Activated naive CD8-positive, alpha-beta T cell treated with anti-CD3 and anti-CD28 coated beads, Interleukin-2, amount 50 U/mL, for 24 hours (primary cell): ENCODE measurements at regions not wholly inside any gene's neighbourhood (a gene's known extent, or its start where the extent isn't known, plus 50 kb on each side); places are given as distances from the start of the nearest gene placed in this dataset.

Source experiments
- ATAC-seq: fragments of 150-1000 bp; cut with Tn5 transposase; one replicate; pipeline ENCODE4 v1.10.0; 2021
- DNase-seq: peaks from one replicate; pipeline ENCODE4 v3.0.0; 2021
- H3K27ac Mint-ChIP-seq: one replicate; pipeline ENCODE4 v1.8.0; 2021; ENCODE audit warnings: mild to moderate bottlenecking, mixed read lengths
- H3K27me3 Mint-ChIP-seq: one replicate; pipeline ENCODE4 v1.8.0; 2021; ENCODE audit warnings: mixed read lengths
- H3K36me3 Mint-ChIP-seq: one replicate; pipeline ENCODE4 v1.8.0; 2021; ENCODE audit warnings: low read depth, mixed read lengths
- H3K4me1 Mint-ChIP-seq: one replicate; pipeline ENCODE4 v1.8.0; 2021; ENCODE audit warnings: mixed read lengths
- H3K4me3 Mint-ChIP-seq: one replicate; pipeline ENCODE4 v1.8.0; 2021; ENCODE audit warnings: mild to moderate bottlenecking, moderate library complexity, mixed read lengths
- H3K9me3 Mint-ChIP-seq: one replicate; pipeline ENCODE4 v1.8.0; 2021; ENCODE audit warnings: mixed read lengths

- Mint-ChIP-seq H3K27me3 (no peaks in the 10 kb centered on the region), H3K36me3 (no peaks in the 10 kb centered on the region), H3K27ac (no peak overlapping the region), H3K9me3 (no peaks in the 10 kb centered on the region), H3K4me1 (no peaks in the 10 kb centered on the region), H3K4me3 (no peak overlapping the region)
- DNase-seq (no peak), ATAC-seq (no peak)
Observed at GRCh38 chr19:28238270-28238820, 974.6 kb downstream of the UQCRFS1 start.

- H3K4me1 Mint-ChIP-seq, result no peaks in the 10 kb centered on the region
- H3K27ac Mint-ChIP-seq, result no peak overlapping the region
- no peaks in the 10 kb centered on the region for H3K36me3 Mint-ChIP-seq
- ATAC-seq (no peak), DNase-seq (no peak)
- H3K4me3 Mint-ChIP-seq, result no peak overlapping the region
- peaks cover 5% of the 10 kb centered on the region for H3K27me3 Mint-ChIP-seq
- H3K9me3 Mint-ChIP-seq, result no peaks in the 10 kb centered on the region
Observed at GRCh38 chr19:28235606-28236125, 977.3 kb downstream of the UQCRFS1 start.

DNA sequence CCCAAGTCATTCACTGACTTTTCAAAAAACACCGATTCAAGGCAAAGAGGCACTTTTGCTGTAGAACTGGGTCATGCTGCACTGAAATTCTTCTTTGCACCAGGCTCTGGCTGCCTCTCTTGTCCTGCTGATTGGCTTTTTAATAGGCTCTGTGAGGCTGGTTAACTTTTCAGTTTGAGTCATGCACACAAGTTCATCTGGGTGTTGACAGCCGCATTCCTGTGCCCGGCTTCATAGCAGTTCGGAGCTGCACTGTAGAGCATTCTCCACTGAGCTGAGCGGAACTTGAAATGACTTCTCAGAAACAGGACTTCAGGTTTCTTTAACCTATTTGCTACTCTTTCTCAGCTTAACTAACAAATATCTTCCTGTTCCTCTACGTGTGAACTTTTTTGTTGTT lies 978.3 kb downstream of the UQCRFS1 start:
- H3K36me3 Mint-ChIP-seq, result no peaks in the 10 kb centered on the region

DNA sequence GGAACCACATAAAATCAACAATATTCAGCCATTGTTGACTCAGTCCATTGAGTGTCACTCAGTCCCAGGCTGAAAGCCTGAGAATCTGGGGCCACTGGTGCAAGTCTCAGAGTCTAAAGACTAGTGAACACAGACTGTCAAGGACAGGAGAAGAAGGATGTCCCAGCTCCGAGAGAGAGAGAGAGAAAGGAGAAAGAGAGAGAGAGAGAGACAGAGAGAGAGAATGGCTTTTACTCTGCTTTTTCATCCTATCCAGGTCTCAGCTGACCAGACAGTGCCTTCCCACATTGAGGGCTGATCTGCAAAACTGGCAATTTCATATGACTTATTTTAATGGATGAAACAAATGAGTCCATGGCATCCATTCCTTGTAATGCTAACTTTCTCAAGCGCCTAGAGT lies 984.1 kb downstream of the UQCRFS1 start:
- ATAC-seq (no peak), DNase-seq (no peak)
- Mint-ChIP-seq H3K4me1 (no peaks in the 10 kb centered on the region), H3K27me3 (peaks cover 7% of the 10 kb centered on the region), H3K27ac (no peak overlapping the region), H3K36me3 (no peaks in the 10 kb centered on the region), H3K9me3 (no peaks in the 10 kb centered on the region), H3K4me3 (no peak overlapping the region)

More for the DNA sequence above, 978.3 kb downstream of the UQCRFS1 start:
- DNase-seq, result no peak
- Mint-ChIP-seq H3K4me1 (no peaks in the 10 kb centered on the region), H3K27me3 (peaks cover 7% of the 10 kb centered on the region), H3K4me3 (no peak overlapping the region), H3K27ac (no peak overlapping the region), H3K9me3 (no peaks in the 10 kb centered on the region)
- no peak for ATAC-seq

DNA sequence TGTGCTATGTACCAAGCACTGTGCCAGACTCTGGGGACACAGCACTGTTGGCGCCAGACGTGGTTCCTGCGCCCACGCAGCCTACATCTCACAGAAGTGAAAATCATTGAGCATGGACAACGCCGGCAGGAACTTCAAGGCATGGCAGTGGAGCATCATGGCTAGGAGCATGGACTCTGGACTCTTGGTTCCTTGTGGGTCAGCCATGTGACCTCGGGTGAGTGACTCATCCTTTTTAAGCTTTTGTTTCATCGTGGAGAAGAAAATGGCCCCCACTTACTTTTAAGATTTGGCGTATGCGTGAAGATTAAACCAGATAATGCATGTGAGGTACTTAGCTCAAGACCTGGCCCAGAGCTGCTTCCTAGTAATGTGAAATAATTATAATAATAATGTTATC lies 988.5 kb downstream of the UQCRFS1 start:
- no peak for ATAC-seq
- no peak for DNase-seq
- no peak overlapping the region for H3K27ac Mint-ChIP-seq
- H3K9me3 Mint-ChIP-seq, result no peaks in the 10 kb centered on the region
- H3K4me3 Mint-ChIP-seq, result no peak overlapping the region
- no peaks in the 10 kb centered on the region for H3K27me3 Mint-ChIP-seq
- no peaks in the 10 kb centered on the region for H3K36me3 Mint-ChIP-seq
- no peaks in the 10 kb centered on the region for H3K4me1 Mint-ChIP-seq

DNA sequence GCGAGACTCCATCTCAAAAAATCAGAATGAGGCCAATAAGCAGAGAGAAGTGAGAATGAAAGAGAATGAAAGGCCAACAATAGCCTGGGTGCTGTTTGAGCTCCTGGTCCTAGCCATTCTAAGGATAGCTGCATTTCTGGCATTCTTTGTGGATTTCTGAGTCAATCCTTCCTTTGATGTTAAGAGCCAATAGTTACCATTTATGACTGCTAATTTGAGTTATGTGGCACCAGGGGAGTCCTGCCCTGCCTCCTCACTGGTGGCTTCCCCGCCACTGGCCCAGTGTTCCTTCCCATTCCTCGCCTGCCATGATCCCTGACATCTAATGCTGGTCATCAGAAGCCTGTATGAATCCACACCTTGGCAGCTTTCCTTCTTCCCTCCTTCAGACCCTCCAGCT lies 991.2 kb downstream of the UQCRFS1 start:
- H3K9me3 Mint-ChIP-seq, result no peaks in the 10 kb centered on the region

GRCh38 chr19:28218728-28219127 lies 994.2 kb downstream of the UQCRFS1 start:
- Mint-ChIP-seq H3K27ac (no peak overlapping the region), H3K36me3 (no peaks in the 10 kb centered on the region), H3K4me3 (no peak overlapping the region), H3K9me3 (peaks cover under 1% of the 10 kb centered on the region), H3K27me3 (no peaks in the 10 kb centered on the region), H3K4me1 (no peaks in the 10 kb centered on the region)
- ATAC-seq, result no peak
- DNase-seq, result no peak

More for the DNA sequence above, 991.2 kb downstream of the UQCRFS1 start:
- H3K27ac Mint-ChIP-seq, result no peak overlapping the region
- H3K4me1 Mint-ChIP-seq, result no peaks in the 10 kb centered on the region
- no peaks in the 10 kb centered on the region for H3K36me3 Mint-ChIP-seq
- H3K4me3 Mint-ChIP-seq, result no peak overlapping the region
- no peak for ATAC-seq
- no peaks in the 10 kb centered on the region for H3K27me3 Mint-ChIP-seq
- no peak for DNase-seq

DNA sequence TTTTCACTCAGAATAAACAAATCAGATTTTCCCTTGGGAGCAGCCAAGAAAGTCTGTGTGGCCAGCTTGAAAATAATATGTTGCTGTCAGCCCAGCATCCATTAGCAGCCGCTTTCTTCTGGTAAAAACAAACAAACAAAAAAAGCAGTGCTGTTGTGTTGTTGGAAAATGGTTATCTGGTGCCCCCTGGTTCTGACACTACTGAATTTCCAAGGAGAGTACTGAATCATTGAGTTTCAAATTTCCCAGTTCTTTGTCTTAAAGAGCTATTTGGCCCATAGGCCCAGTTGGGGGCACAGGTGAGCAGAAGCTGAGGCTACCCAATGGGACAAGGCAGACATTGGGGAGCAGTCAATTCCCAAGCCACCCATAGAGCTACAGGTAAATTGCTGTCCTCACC lies 995.9 kb downstream of the UQCRFS1 start:
- no peak overlapping the region for H3K4me3 Mint-ChIP-seq
- peaks cover 7% of the 10 kb centered on the region for H3K9me3 Mint-ChIP-seq
- H3K27ac Mint-ChIP-seq, result no peak overlapping the region
- no peak for DNase-seq
- ATAC-seq, result no peak
- no peaks in the 10 kb centered on the region for H3K36me3 Mint-ChIP-seq
- H3K4me1 Mint-ChIP-seq, result no peaks in the 10 kb centered on the region
- peaks cover 2% of the 10 kb centered on the region for H3K27me3 Mint-ChIP-seq

- peaks cover 2% of the 10 kb centered on the region for H3K27me3 Mint-ChIP-seq
- no peaks in the 10 kb centered on the region for H3K4me1 Mint-ChIP-seq
- no peak overlapping the region for H3K4me3 Mint-ChIP-seq
- H3K27ac Mint-ChIP-seq, result no peak overlapping the region
- no peaks in the 10 kb centered on the region for H3K36me3 Mint-ChIP-seq
- DNase-seq (no peak), ATAC-seq (no peak)
- peaks cover 9% of the 10 kb centered on the region for H3K9me3 Mint-ChIP-seq
Observed at GRCh38 chr19:28213470-28214082, 999.4 kb downstream of the UQCRFS1 start.

GRCh38 chr19:28210886-28211285 lies 1002.1 kb downstream of the UQCRFS1 start:
- Mint-ChIP-seq H3K36me3 (no peaks in the 10 kb centered on the region), H3K4me1 (no peaks in the 10 kb centered on the region), H3K27me3 (peaks cover 2% of the 10 kb centered on the region), H3K27ac (no peak overlapping the region), H3K4me3 (no peak overlapping the region), H3K9me3 (peaks cover 9% of the 10 kb centered on the region)
- ATAC-seq (no peak), DNase-seq (no peak)

GRCh38 chr19:28208745-28209144 lies 1004.2 kb downstream of the UQCRFS1 start:
- DNase-seq (no peak), ATAC-seq (no peak)
- Mint-ChIP-seq H3K4me3 (no peak overlapping the region), H3K9me3 (peaks cover 8% of the 10 kb centered on the region), H3K36me3 (no peaks in the 10 kb centered on the region), H3K27me3 (peaks cover 2% of the 10 kb centered on the region), H3K4me1 (no peaks in the 10 kb centered on the region), H3K27ac (no peak overlapping the region)

- H3K27me3 Mint-ChIP-seq, result peaks cover 2% of the 10 kb centered on the region
- H3K4me1 Mint-ChIP-seq, result no peaks in the 10 kb centered on the region
- H3K4me3 Mint-ChIP-seq, result no peak overlapping the region
- no peak overlapping the region for H3K27ac Mint-ChIP-seq
- no peak for ATAC-seq
- no peak for DNase-seq
- peaks cover 4% of the 10 kb centered on the region for H3K9me3 Mint-ChIP-seq
- no peaks in the 10 kb centered on the region for H3K36me3 Mint-ChIP-seq
Observed at GRCh38 chr19:28207244-28207643, 1005.7 kb downstream of the UQCRFS1 start.

DNA sequence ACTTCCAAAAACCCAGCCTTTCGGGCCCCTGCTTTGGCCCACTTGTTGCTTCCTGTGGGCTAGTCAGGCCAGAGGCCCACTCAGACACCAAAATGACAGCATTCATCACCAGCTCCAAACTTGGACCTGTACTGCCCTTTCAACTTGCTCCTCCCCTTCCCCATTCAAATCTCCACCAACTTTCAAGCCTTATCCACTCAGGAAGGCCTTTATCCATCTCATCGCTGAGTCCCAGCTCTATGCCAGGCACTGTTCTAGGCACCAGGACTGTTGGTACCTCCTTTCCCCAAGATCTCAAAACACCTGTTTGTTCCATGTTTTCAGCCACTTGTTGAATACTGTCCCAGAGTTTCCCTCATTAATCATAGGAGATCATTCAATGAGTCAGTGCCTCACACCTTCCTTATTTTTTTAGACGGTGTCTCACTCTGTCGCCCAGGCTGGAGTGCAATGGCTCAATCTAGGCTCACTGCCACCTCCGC lies 1011.4 kb downstream of the UQCRFS1 start:
- Mint-ChIP-seq H3K27me3 (no peaks in the 10 kb centered on the region), H3K9me3 (peaks cover 4% of the 10 kb centered on the region)
- no peak for ATAC-seq

GRCh38 chr19:28199323-28199722 lies 1013.6 kb downstream of the UQCRFS1 start:
- ATAC-seq (no peak), DNase-seq (no peak)
- no peaks in the 10 kb centered on the region for H3K27me3 Mint-ChIP-seq
- H3K4me1 Mint-ChIP-seq, result no peaks in the 10 kb centered on the region
- no peak overlapping the region for H3K4me3 Mint-ChIP-seq
- no peak overlapping the region for H3K27ac Mint-ChIP-seq
- H3K9me3 Mint-ChIP-seq, result peaks cover 4% of the 10 kb centered on the region
- no peaks in the 10 kb centered on the region for H3K36me3 Mint-ChIP-seq

More for the DNA sequence above, 1011.4 kb downstream of the UQCRFS1 start:
- H3K27ac Mint-ChIP-seq, result no peak overlapping the region
- H3K36me3 Mint-ChIP-seq, result no peaks in the 10 kb centered on the region
- no peak for DNase-seq
- no peak overlapping the region for H3K4me3 Mint-ChIP-seq
- no peaks in the 10 kb centered on the region for H3K4me1 Mint-ChIP-seq

- Mint-ChIP-seq H3K4me3 (no peak overlapping the region), H3K4me1 (no peaks in the 10 kb centered on the region), H3K27me3 (no peaks in the 10 kb centered on the region), H3K9me3 (peaks cover 4% of the 10 kb centered on the region), H3K36me3 (no peaks in the 10 kb centered on the region), H3K27ac (no peak overlapping the region)
- DNase-seq (no peak), ATAC-seq (no peak)
Observed at GRCh38 chr19:28196961-28197360, 1016.0 kb downstream of the UQCRFS1 start.
